Bronchial epithelial cell (primary cell): ENCODE measurements at regions not wholly inside any gene's neighbourhood (a gene's known extent, or its start where the extent isn't known, plus 50 kb on each side); places are given as distances from the start of the nearest gene placed in this dataset.
"Not testable (repeated sequence)": the region's sequence is repeated elsewhere in the genome, so short reads cannot be mapped to it uniquely, and the experiment has no call there.

Experiments used
- DNase-seq: peaks from one replicate; pipeline ENCODE4 v3.0.0-alpha.2; 2010; ENCODE audit warnings: low read depth
- FAIRE-seq: peaks from 2 replicates; lab custom pipeline; 2011; peaks lifted over from hg19 to GRCh38; lab: Jason Lieb, UNC
- H3K27me3 ChIP-seq: 2 replicates; pipeline ENCODE4 v1.5.1; 2011; ENCODE audit warnings: low read length; ENCODE audit not compliant: control insufficient read depth, insufficient read depth
- H3K36me3 ChIP-seq: 2 replicates; pipeline ENCODE4 v1.5.1; 2011; ENCODE audit warnings: low read length; ENCODE audit not compliant: control insufficient read depth, insufficient read depth
- H3K4me3 ChIP-seq: 2 replicates; pipeline ENCODE4 v1.5.1; 2011; ENCODE audit warnings: mild to moderate bottlenecking, low read depth, low read length, control low read depth
- TF ChIP-seq, protein P1 (sequence below): IDR thresholded peaks from 2 replicates; pipeline ENCODE4 v1.5.1; 2011; ENCODE audit warnings: mild to moderate bottlenecking, moderate library complexity, low read length, control low read depth, inconsistent platforms; ENCODE audit not compliant: insufficient read depth, severe bottlenecking

- DNase-seq (no peak), FAIRE-seq (no peak)
- TF ChIP-seq, protein P1, sequence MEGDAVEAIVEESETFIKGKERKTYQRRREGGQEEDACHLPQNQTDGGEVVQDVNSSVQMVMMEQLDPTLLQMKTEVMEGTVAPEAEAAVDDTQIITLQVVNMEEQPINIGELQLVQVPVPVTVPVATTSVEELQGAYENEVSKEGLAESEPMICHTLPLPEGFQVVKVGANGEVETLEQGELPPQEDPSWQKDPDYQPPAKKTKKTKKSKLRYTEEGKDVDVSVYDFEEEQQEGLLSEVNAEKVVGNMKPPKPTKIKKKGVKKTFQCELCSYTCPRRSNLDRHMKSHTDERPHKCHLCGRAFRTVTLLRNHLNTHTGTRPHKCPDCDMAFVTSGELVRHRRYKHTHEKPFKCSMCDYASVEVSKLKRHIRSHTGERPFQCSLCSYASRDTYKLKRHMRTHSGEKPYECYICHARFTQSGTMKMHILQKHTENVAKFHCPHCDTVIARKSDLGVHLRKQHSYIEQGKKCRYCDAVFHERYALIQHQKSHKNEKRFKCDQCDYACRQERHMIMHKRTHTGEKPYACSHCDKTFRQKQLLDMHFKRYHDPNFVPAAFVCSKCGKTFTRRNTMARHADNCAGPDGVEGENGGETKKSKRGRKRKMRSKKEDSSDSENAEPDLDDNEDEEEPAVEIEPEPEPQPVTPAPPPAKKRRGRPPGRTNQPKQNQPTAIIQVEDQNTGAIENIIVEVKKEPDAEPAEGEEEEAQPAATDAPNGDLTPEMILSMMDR: no peak
- no peak overlapping the region for H3K4me3 ChIP-seq
- H3K27me3 ChIP-seq: no peaks in the 10 kb centered on the region
- no peaks in the 10 kb centered on the region for H3K36me3 ChIP-seq
Observed at GRCh38 chr6:69580706-69581105, 216.1 kb downstream of the LMBRD1 start.

GRCh38 chr6:69578361-69578890 is 218.4 kb downstream of the LMBRD1 start:
- H3K4me3 ChIP-seq: no peak overlapping the region
- FAIRE-seq: no peak
- no peaks in the 10 kb centered on the region for H3K27me3 ChIP-seq
- no peak for DNase-seq
- no peaks in the 10 kb centered on the region for H3K36me3 ChIP-seq
- TF ChIP-seq, protein P1: no peak

GRCh38 chr6:69571234-69571633 is 225.6 kb downstream of the LMBRD1 start:
- DNase-seq (no peak), FAIRE-seq (no peak)
- H3K36me3 ChIP-seq: no peaks in the 10 kb centered on the region
- H3K27me3 ChIP-seq: no peaks in the 10 kb centered on the region
- TF ChIP-seq, protein P1: no peak
- H3K4me3 ChIP-seq: no peak overlapping the region

GRCh38 chr6:69570106-69570505 is 226.7 kb downstream of the LMBRD1 start:
- FAIRE-seq: no peak

DNA sequence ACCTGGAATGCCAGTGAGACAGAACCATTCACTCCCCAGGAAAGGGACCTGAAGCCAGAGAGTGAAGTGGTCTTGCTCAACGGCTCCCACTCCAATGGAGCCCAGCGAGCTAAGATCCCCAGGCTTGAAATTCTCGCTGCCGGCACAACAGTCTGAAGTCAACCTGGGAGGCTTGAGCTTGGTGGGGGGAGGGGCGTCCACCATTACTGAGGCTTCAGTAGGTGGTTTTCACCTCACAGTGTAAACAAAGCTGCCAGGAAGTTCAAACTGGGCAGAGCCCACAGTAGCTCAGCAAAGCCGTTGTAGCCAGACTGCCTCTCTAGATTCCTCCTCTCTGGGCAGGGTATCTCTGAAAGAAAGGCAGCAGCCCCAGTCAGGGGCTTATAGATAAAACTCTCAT is 236.2 kb downstream of the LMBRD1 start:
- FAIRE-seq, H3K36me3 ChIP-seq, H3K27me3 ChIP-seq, H3K4me3 ChIP-seq, DNase-seq: not testable (repeated sequence)

More at GRCh38 chr6:69570106-69570505, 226.7 kb downstream of the LMBRD1 start:
- Histone ChIP-seq H3K27me3 (no peaks in the 10 kb centered on the region), H3K4me3 (no peak overlapping the region), H3K36me3 (no peaks in the 10 kb centered on the region)
- TF ChIP-seq, protein P1: no peak
- DNase-seq: no peak

DNA sequence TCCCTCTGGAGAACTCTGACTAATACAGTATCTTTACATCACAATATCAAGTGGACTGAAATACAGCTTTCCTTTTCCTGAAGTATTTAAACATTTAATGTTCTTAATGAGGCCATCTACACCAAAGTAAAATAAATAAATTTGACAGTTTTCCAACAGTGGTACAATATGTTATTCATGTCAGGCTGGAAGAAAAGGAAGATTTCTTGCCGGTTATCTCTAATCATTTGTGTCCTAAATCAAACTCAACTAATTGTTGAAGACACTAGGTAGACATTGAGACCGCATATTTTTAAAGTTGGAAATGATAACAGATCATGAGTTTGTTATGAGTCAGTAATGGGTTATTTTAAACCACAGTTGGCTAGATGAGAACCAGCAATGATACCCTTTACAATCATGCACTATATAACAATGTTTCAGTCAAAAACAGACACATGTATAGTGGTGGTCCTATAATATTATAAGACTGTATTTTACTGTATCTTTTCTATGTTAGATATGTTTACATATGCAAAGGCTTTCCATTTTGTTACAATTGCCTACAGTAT is 241.6 kb downstream of the LMBRD1 start:
- Histone ChIP-seq H3K4me3 (no peak overlapping the region), H3K36me3 (no peaks in the 10 kb centered on the region), H3K27me3 (no peaks in the 10 kb centered on the region)
- TF ChIP-seq, protein P1: no peak
- FAIRE-seq (no peak), DNase-seq (no peak)
